GM06990 (cell line): ENCODE measurements at regions not wholly inside any gene's neighbourhood (a gene's known extent, or its start where the extent isn't known, plus 50 kb on each side); places are given as distances from the start of the nearest gene placed in this dataset.

Experiments used
- DNase-seq: peaks from one replicate; pipeline ENCODE4 v3.0.0-alpha.2; 2011; ENCODE audit not compliant: insufficient read length; ENCODE audit errors: extremely low read depth
- H3K27me3 ChIP-seq: replicated peaks from 2 replicates; pipeline ENCODE4 v1.6.0; 2011; ENCODE audit warnings: low read length; ENCODE audit not compliant: control insufficient read depth, insufficient read depth
- H3K36me3 ChIP-seq: 2 replicates; pipeline ENCODE4 v1.5.1; 2011; ENCODE audit warnings: low read length; ENCODE audit not compliant: control insufficient read depth, insufficient read depth
- H3K4me3 ChIP-seq: replicated peaks from 2 replicates; pipeline ENCODE4 v1.5.1; 2011; ENCODE audit warnings: low read depth, mild to moderate bottlenecking, control low read depth, low read length
- TF ChIP-seq, protein P1 (sequence below): IDR thresholded peaks from 2 replicates; pipeline ENCODE4 v1.5.1; 2011; ENCODE audit warnings: low read length, control low read depth, mild to moderate bottlenecking, inconsistent platforms; ENCODE audit not compliant: insufficient read depth, poor library complexity, severe bottlenecking

DNA sequence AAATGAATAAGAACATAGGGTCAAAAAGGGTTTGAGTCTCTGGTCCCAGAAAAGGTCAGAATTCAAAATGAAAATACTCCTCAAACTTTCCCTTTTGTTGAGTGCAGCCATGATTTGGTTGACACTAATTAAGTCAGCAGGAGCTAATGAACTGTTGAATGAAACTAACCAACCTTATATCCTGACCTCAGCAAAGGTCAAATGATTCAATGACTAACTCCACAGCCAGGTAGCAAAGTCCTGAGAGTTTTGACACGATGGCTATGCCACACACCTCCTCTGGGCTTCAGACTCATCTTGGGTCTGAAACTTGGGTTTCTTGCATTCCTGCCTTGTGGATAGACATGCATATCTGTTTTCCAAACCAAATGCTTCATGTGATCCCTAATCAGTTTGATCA lies 172.3 kb downstream of the INO80D start:
- Histone ChIP-seq H3K36me3 (no peaks in the 10 kb centered on the region), H3K27me3 (no peaks in the 10 kb centered on the region; the same call in 1 of the 2 replicates), H3K4me3 (no peak overlapping the region)
- no peak for DNase-seq
- TF ChIP-seq, protein P1, sequence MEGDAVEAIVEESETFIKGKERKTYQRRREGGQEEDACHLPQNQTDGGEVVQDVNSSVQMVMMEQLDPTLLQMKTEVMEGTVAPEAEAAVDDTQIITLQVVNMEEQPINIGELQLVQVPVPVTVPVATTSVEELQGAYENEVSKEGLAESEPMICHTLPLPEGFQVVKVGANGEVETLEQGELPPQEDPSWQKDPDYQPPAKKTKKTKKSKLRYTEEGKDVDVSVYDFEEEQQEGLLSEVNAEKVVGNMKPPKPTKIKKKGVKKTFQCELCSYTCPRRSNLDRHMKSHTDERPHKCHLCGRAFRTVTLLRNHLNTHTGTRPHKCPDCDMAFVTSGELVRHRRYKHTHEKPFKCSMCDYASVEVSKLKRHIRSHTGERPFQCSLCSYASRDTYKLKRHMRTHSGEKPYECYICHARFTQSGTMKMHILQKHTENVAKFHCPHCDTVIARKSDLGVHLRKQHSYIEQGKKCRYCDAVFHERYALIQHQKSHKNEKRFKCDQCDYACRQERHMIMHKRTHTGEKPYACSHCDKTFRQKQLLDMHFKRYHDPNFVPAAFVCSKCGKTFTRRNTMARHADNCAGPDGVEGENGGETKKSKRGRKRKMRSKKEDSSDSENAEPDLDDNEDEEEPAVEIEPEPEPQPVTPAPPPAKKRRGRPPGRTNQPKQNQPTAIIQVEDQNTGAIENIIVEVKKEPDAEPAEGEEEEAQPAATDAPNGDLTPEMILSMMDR, result no peak

DNA sequence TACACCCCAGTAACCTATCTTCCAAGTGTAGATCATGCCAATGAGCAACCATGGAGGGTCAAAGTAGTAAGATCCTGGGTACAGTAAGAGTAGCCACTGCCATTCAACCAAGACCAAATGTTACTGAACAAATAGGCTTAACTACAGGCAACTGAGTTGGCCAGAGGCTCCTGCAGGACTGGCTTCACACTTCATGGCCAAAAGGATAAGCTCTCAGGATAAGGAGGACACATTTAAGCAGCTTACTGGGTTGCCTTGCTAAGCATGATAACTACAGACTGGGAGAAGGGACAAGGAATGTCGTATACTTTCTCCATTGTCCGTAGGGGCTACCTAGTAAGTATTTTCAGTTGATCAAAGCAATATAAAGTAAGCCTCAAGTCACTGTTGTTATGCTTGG lies 174.7 kb downstream of the INO80D start:
- Histone ChIP-seq H3K27me3 (no peaks in the 10 kb centered on the region; the same call in 1 of the 2 replicates), H3K36me3 (no peaks in the 10 kb centered on the region), H3K4me3 (no peak overlapping the region)
- TF ChIP-seq, protein P1, result no peak
- DNase-seq, result no peak

DNA sequence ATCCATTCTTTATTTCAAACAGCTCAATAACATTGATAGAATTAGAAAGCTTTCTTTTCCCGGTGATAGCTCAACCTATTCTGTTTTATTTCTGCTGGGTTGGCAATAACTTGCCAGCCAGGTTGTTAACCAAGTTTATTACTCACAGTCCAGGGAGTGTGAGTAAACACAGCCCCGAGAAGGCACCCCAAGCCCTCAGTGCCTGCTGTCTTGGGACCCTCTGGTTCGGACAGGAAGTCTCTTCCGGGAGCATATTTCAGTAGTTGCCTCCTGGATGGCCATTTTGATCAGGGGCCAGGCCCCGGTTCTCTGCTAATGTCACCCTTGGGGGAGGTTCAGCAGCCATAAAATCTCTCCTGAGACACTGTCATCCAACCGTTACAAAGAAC lies 176.8 kb downstream of the INO80D start:
- Histone ChIP-seq H3K36me3 (no peaks in the 10 kb centered on the region), H3K27me3 (no peaks in the 10 kb centered on the region; the same call in 1 of the 2 replicates), H3K4me3 (no peak overlapping the region)
- no peak for DNase-seq
- TF ChIP-seq, protein P1, result no peak

DNA sequence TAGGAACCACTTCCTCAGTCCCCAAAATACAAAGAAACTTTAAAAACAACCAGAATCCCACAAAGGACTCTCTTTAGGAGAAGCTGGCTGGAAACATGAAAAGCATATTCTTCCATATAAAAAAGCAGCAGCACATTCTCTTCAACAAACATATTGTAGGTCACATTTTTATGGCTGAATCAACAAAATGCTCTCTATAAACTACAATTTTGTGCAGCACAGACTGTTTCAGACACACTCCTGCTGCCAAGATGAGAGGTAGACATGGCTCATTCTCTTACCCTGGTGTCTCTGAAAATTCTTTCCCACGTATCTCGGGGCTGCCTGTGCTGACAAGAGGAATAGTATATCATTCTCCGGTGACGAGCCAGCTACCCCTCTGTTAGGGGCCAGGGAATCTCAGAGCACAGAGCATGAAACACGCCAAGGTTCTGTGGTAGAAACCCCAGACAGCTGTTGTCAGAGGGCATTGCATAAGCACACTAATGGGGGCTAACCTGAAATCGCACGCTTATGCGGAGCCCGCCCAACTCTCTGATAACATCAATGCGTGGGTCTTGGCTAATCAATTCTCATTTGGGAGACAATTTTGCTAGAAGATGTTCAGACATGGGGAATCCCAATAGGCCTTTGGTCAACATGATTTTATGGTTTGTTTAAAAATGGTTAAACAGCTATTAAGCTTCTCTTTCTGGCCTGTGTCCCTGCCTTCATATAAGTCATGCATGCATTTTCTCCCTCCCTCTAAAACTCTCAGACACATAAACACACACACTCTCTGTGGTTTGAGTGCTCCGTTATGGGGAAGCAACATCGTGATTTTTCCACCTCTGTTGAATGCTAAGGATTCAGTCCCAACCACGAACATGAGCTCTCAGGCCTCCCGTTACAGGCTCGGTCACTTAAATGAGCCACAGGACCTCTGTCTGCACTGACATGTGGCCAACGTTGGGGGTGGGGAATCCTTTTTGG lies 177.5 kb downstream of the INO80D start:
- no peak for DNase-seq
- Histone ChIP-seq H3K4me3 (no peak overlapping the region), H3K36me3 (no peaks in the 10 kb centered on the region), H3K27me3 (no peaks in the 10 kb centered on the region; the same call in 1 of the 2 replicates)
- TF ChIP-seq, protein P1, result no peak

DNA sequence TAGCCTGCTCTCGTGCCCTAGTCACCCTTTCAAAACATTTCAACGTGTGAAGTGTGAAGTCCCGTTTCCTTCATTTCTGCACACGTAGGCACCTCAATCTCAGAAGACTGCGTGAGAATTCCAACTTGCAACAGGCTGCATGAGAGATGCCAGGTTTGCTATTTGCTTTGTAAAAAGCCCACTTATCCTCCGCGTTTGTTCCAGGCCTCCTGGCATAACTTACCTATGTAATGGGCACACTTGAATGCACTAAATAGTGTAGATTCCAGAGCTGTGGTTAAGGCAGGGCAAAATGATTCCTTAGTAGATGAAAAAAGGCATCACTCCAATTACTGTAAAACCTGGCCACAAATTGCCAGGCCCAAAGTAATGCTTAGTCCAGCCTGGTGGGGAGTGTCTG lies 179.6 kb downstream of the INO80D start:
- DNase-seq, result no peak
- no peaks in the 10 kb centered on the region; the same call in none of the 2 replicates for H3K27me3 ChIP-seq
- TF ChIP-seq, protein P1, result no peak
- no peak overlapping the region for H3K4me3 ChIP-seq
- H3K36me3 ChIP-seq, result no peaks in the 10 kb centered on the region
